SK-N-SH (cell line): ENCODE measurements at regions not wholly inside any gene's neighbourhood (a gene's known extent, or its start where the extent isn't known, plus 50 kb on each side); places are given as distances from the start of the nearest gene placed in this dataset.

Source experiments
- CTCF ChIA-PET: fragments of 300-600, 350-600 bp; formaldehyde crosslinking; extraction: SDS; loops from one replicate; lab custom pipeline; 2021; lab: Yijun Ruan, JAX
- POLR2A ChIA-PET: fragments of 350-600 bp; sonication (Branson Sonifier 250); formaldehyde crosslinking; extraction: SDS; loops from one replicate; lab custom pipeline; 2020; ENCODE audit warnings: antibody characterized with exemption, inconsistent platforms; lab: Yijun Ruan, JAX
- DNase-seq: peaks from one replicate; pipeline ENCODE4 v3.0.0; 2012
- H2AFZ ChIP-seq: fragments of 200-600 bp; sonication (generic); 2 replicates; pipeline ENCODE4 v1.8.1; 2016; ENCODE audit warnings: antibody characterized with exemption, mild to moderate bottlenecking, low read depth
- H3F3A ChIP-seq: fragments of 200-600 bp; sonication (generic); replicated peaks from 2 replicates; pipeline ENCODE3; 2016; ENCODE audit warnings: antibody characterized with exemption, mild to moderate bottlenecking; ENCODE audit not compliant: insufficient read depth
- H3K27ac ChIP-seq, 2 experiments: fragments of 200-500 bp in 1 of 2; fragments of 200-600 bp in 1 of 2; sonication (Bioruptor generic) in 1 of 2; sonication (generic), shearing (Covaris generic) in 1 of 2; 2 replicates each; pipeline versions ENCODE4 v1.5.1 to v1.6.1; 2014 to 2016; ENCODE audit warnings: low read depth in 2 of 2, inconsistent platforms in 1 of 2, low read length in 1 of 2, mild to moderate bottlenecking in 1 of 2, mixed read lengths in 1 of 2
- H3K27me3 ChIP-seq: fragments of 200-600 bp; sonication (generic), shearing (Covaris generic); 2 replicates; pipeline ENCODE4 v1.6.1; 2016; ENCODE audit warnings: mixed run types; ENCODE audit not compliant: insufficient read depth
- H3K36me3 ChIP-seq, 2 experiments: fragments of 200-500 bp in 1 of 2; fragments of 200-600 bp in 1 of 2; sonication (Bioruptor generic) in 1 of 2; sonication (generic) in 1 of 2; replicated peaks in 1 of 2; 2 replicates each; pipeline versions ENCODE3 to v1.5.1; 2014 to 2016; ENCODE audit warnings: low read length in 1 of 2, mild to moderate bottlenecking in 1 of 2; ENCODE audit not compliant: insufficient read depth in 2 of 2, control insufficient read depth in 1 of 2
- H3K4me1 ChIP-seq, 2 experiments: fragments of 200-500 bp in 1 of 2; fragments of 200-600 bp in 1 of 2; sonication (Bioruptor generic) in 1 of 2; sonication (generic), shearing (Covaris generic) in 1 of 2; 2 replicates each; pipeline versions ENCODE4 v1.5.1 to v1.6.1; 2014 to 2016; ENCODE audit warnings: low read depth in 1 of 2, low read length in 1 of 2, mixed run types in 1 of 2; ENCODE audit not compliant: insufficient read depth in 2 of 2, control insufficient read depth in 1 of 2
- H3K4me2 ChIP-seq: fragments of 200-600 bp; sonication (generic), shearing (Covaris generic); 2 replicates; pipeline ENCODE4 v1.6.1; 2017; ENCODE audit warnings: mixed run types
- H3K4me3 ChIP-seq, 2 experiments: fragments of 200-500 bp in 1 of 2; fragments of 200-600 bp in 1 of 2; sonication (Bioruptor generic) in 1 of 2; sonication (generic), shearing (Covaris generic) in 1 of 2; 2 replicates each; pipeline versions ENCODE4 v1.5.1 to v1.8.1; 2014 to 2016; ENCODE audit warnings: low read depth in 2 of 2, inconsistent platforms in 1 of 2, low read length in 1 of 2, mild to moderate bottlenecking in 1 of 2, mixed read lengths in 1 of 2, moderate library complexity in 1 of 2
- H3K79me2 ChIP-seq: fragments of 200-600 bp; sonication (generic); 2 replicates; pipeline ENCODE4 v1.8.1; 2017; ENCODE audit warnings: mild to moderate bottlenecking; ENCODE audit not compliant: insufficient read depth
- H3K9ac ChIP-seq: fragments of 200-600 bp; sonication (generic); 2 replicates; pipeline ENCODE4 v1.6.1; 2017; ENCODE audit warnings: mixed run types
- H3K9me2 ChIP-seq: fragments of 200-600 bp; sonication (generic); 2 replicates; pipeline ENCODE4 v1.6.1; 2017; ENCODE audit warnings: mixed run types
- H3K9me3 ChIP-seq: fragments of 200-600 bp; sonication (generic); 2 replicates; pipeline ENCODE4 v1.6.1; 2017; ENCODE audit warnings: mixed run types, mild to moderate bottlenecking, moderate library complexity
- H4K20me1 ChIP-seq: fragments of 200-600 bp; sonication (generic); 2 replicates; pipeline ENCODE4 v1.6.1; 2017; ENCODE audit warnings: mild to moderate bottlenecking, mixed run types; ENCODE audit not compliant: insufficient read depth
- CHD2 ChIP-seq: fragments of 150-350 bp; IDR thresholded peaks from 2 replicates; pipeline ENCODE4 v1.6.1; 2018; ENCODE audit warnings: low read length; ENCODE audit not compliant: partially characterized antibody
- ELF1 ChIP-seq: IDR thresholded peaks from 2 replicates; pipeline ENCODE4 v1.4.0; 2012
- EP300 ChIP-seq, 2 experiments: IDR thresholded peaks; 2 replicates each; pipeline versions ENCODE4 v1.4.0 to v1.6.1; 2012; ENCODE audit warnings: borderline replicate concordance in 1 of 2, low read depth in 1 of 2, low read length in 1 of 2
- EZH2phosphoT487 ChIP-seq: fragments of 200-600 bp; sonication (generic); IDR thresholded peaks from 2 replicates; pipeline ENCODE4 v1.6.1; 2017; ENCODE audit warnings: low read depth, mixed run types, mild to moderate bottlenecking, antibody characterized with exemption, moderate library complexity, borderline replicate concordance
- GABPA ChIP-seq: IDR thresholded peaks from 2 replicates; pipeline ENCODE4 v1.4.0; 2012; ENCODE audit warnings: low read depth, mild to moderate bottlenecking
- GATA2 ChIP-seq: sonication (generic); formaldehyde crosslinking; IDR thresholded peaks from 2 replicates; pipeline ENCODE4 v1.5.0; 2020; ENCODE audit warnings: mild to moderate bottlenecking, missing genetic modification reagents
- JUND ChIP-seq: IDR thresholded peaks from 2 replicates; pipeline ENCODE4 v1.4.0; 2012
- MEF2A ChIP-seq: IDR thresholded peaks from 2 replicates; pipeline ENCODE4 v1.4.0; 2012; ENCODE audit warnings: low read depth, borderline replicate concordance
- NFIC ChIP-seq: IDR thresholded peaks from 2 replicates; pipeline ENCODE4 v1.4.0; 2012; ENCODE audit warnings: borderline replicate concordance
- NRF1 ChIP-seq: IDR thresholded peaks from 2 replicates; pipeline ENCODE4 v1.6.1; 2012; ENCODE audit warnings: low read depth, mild to moderate bottlenecking, low read length
- PBX3 ChIP-seq: IDR thresholded peaks from 2 replicates; pipeline ENCODE4; 2012
- POLR2AphosphoS5 ChIP-seq: IDR thresholded peaks from 2 replicates; pipeline ENCODE4 v1.6.1; 2012; ENCODE audit warnings: low read depth, low read length
- RAD21 ChIP-seq: IDR thresholded peaks from 2 replicates; pipeline ENCODE4 v1.6.1; 2012; ENCODE audit warnings: mild to moderate bottlenecking, low read length
- RCOR1 ChIP-seq: fragments of 150-350 bp; IDR thresholded peaks from 2 replicates; pipeline ENCODE4 v1.6.1; 2017; ENCODE audit warnings: antibody characterized with exemption, low read length
- RFX5 ChIP-seq: IDR thresholded peaks from 2 replicates; pipeline ENCODE4 v1.6.1; 2012; ENCODE audit warnings: mild to moderate bottlenecking, improper control_type of control experiment, low read length
- RXRA ChIP-seq: IDR thresholded peaks from 2 replicates; pipeline ENCODE4 v1.4.0; 2012; ENCODE audit warnings: low read depth, mild to moderate bottlenecking, borderline replicate concordance
- SMC3 ChIP-seq: IDR thresholded peaks from 2 replicates; pipeline ENCODE4 v1.6.1; 2012; ENCODE audit warnings: low read depth, low read length, improper control_type of control experiment
- TAF1 ChIP-seq: IDR thresholded peaks from 2 replicates; pipeline ENCODE4 v1.6.1; 2012; ENCODE audit warnings: low read depth, mild to moderate bottlenecking, low read length, moderate library complexity, borderline replicate concordance
- TCF12 ChIP-seq: IDR thresholded peaks from 2 replicates; pipeline ENCODE4 v1.4.0; 2012
- TEAD4 ChIP-seq: IDR thresholded peaks from 2 replicates; pipeline ENCODE4 v1.4.0; 2012; ENCODE audit warnings: mild to moderate bottlenecking, borderline replicate concordance; ENCODE audit not compliant: insufficient read depth
- USF1 ChIP-seq: IDR thresholded peaks from 2 replicates; pipeline ENCODE4 v1.4.0; 2012; ENCODE audit warnings: low read depth, borderline replicate concordance
- USF2 ChIP-seq: fragments of 150-350 bp; IDR thresholded peaks from 2 replicates; pipeline ENCODE4 v1.6.1; 2017; ENCODE audit warnings: antibody characterized with exemption, low read length, low read depth, borderline replicate concordance
- ZBTB33 ChIP-seq: IDR thresholded peaks from 2 replicates; pipeline ENCODE4 v1.4.0; 2012; ENCODE audit warnings: low read depth, borderline replicate concordance
- WGBS: methylation state at CpG from one replicate; pipeline ENCODE4 v1.1.6; 2017; ENCODE audit warnings: low lambda C conversion rate; 5-methylcytosine and 5-hydroxymethylcytosine counted together

- TF ChIP-seq ZBTB33 (no peak), TCF12 (no peak), PBX3 (no peak)
Observed at GRCh38 chr15:24819680-24820079, 135.1 kb upstream of the SNRPN start (continued).

GRCh38 chr15:24823473-24823872 lies 131.3 kb upstream of the SNRPN start:
- H3K27ac ChIP-seq: no peak overlapping the region
- H3K27me3 ChIP-seq: no peaks in the 10 kb centered on the region
- no peak overlapping the region for H3K9ac ChIP-seq
- DNase-seq: peak; percentile 55
- H3K4me1 ChIP-seq: no peaks in the 10 kb centered on the region
- ChIA-PET POLR2A (no interaction called here), CTCF (interaction anchor here (0.6 kb wide), 1 partner anchor 622 kb away, joined by 3 read pairs; no protein-coding TSS in a partner anchor)
- H2AFZ ChIP-seq: peak overlapping the region; percentile 40
- peak overlapping the region; percentile 42 to 43; a peak in 2 of 4 replicates for H3K4me3 ChIP-seq
- H3F3A ChIP-seq: no peaks in the 10 kb centered on the region
- no peak for TF ChIP-seq TEAD4
- TF ChIP-seq PBX3: peak; percentile 84
- TF ChIP-seq USF2: no peak
- TF ChIP-seq NRF1: peak; percentile 61
- TF ChIP-seq RCOR1: no peak
- TF ChIP-seq SMC3: no peak
- 10% methylated on average over 8 of the region's 11 CpGs for WGBS
- no peaks in the 10 kb centered on the region for H3K9me3 ChIP-seq
- H3K4me2 ChIP-seq: peak overlapping the region; percentile 30; the same call in 1 of the 2 replicates
- H3K9me2 ChIP-seq: no peaks in the 10 kb centered on the region
- no peaks in the 10 kb centered on the region for H3K36me3 ChIP-seq
- H4K20me1 ChIP-seq: no peaks in the 10 kb centered on the region
- H3K79me2 ChIP-seq: no peaks in the 10 kb centered on the region

- no peaks in the 10 kb centered on the region for H3F3A ChIP-seq
- no peak overlapping the region for H3K9ac ChIP-seq
- H3K36me3 ChIP-seq: no peaks in the 10 kb centered on the region
- no peak overlapping the region for H2AFZ ChIP-seq
- no peaks in the 10 kb centered on the region for H4K20me1 ChIP-seq
- H3K27ac ChIP-seq: no peak overlapping the region
- no peaks in the 10 kb centered on the region for H3K9me3 ChIP-seq
- TF ChIP-seq ELF1 (no peak), RFX5 (no peak), USF1 (no peak), GATA2 (CRISPR knock-in tag) (no peak), RCOR1 (no peak), CHD2 (no peak), NFIC (no peak), TAF1 (no peak), GABPA (no peak), EZH2phosphoT487 (no peak), POLR2AphosphoS5 (no peak), JUND (no peak), RAD21 (no peak), MEF2A (no peak), EP300 (IDR thresholded peaks at IDR 0.05; ENCODE audit: borderline replicate concordance in 1 of 2, low read depth in 1 of 2, low read length in 1 of 2) (no peak), NRF1 (no peak), RXRA (no peak)
- H3K27me3 ChIP-seq: no peaks in the 10 kb centered on the region
- DNase-seq: no peak
- WGBS: 14% methylated on average over 7 of the region's 7 CpGs
- no peaks in the 10 kb centered on the region for H3K9me2 ChIP-seq
- H3K4me2 ChIP-seq: no peak overlapping the region
- H3K4me1 ChIP-seq: no peaks in the 10 kb centered on the region
- no peaks in the 10 kb centered on the region for H3K79me2 ChIP-seq
- H3K4me3 ChIP-seq: no peak overlapping the region
- ChIA-PET CTCF (no interaction called here), POLR2A (no interaction called here)
Observed at GRCh38 chr15:24832282-24832681, 122.5 kb upstream of the SNRPN start.
